Mesothelial cell of epicardium (in vitro differentiated cells): ENCODE measurements at regions not wholly inside any gene's neighbourhood (a gene's known extent, or its start where the extent isn't known, plus 50 kb on each side); places are given as distances from the start of the nearest gene placed in this dataset.

ENCODE experiments used
- DNase-seq, 2 experiments: peaks; one replicate each; pipeline ENCODE4 v3.0.0; 2021; ENCODE audit warnings: low spot score in 2 of 2; ENCODE audit not compliant: unreplicated experiment in 2 of 2
- H3K27ac Mint-ChIP-seq: 2 replicates; pipeline ENCODE4 v1.8.0; 2021; ENCODE audit warnings: mixed read lengths
- H3K27me3 Mint-ChIP-seq: 2 replicates; pipeline ENCODE4 v1.8.0; 2021; ENCODE audit warnings: low read depth, mixed read lengths
- H3K36me3 Mint-ChIP-seq: 2 replicates; pipeline ENCODE4 v1.8.0; 2021; ENCODE audit warnings: mixed read lengths
- H3K4me1 Mint-ChIP-seq: 2 replicates; pipeline ENCODE4 v1.8.0; 2021; ENCODE audit warnings: mixed read lengths
- H3K4me3 Mint-ChIP-seq: 2 replicates; pipeline ENCODE4 v1.8.0; 2021; ENCODE audit warnings: mild to moderate bottlenecking, moderate library complexity, mixed read lengths
- H3K9me3 Mint-ChIP-seq: 2 replicates; pipeline ENCODE4 v1.8.0; 2021; ENCODE audit warnings: mixed read lengths
- CTCF ChIP-seq: fragments of 200-600 bp; sonication (generic); IDR thresholded peaks from one replicate; pipeline ENCODE4 v1.5.0; 2021; ENCODE audit warnings: antibody characterized with exemption; ENCODE audit not compliant: unreplicated experiment

GRCh38 chr18:24885276-24885675 lies 424.8 kb downstream of the HRH4 start:
- DNase-seq, result no peak
- H3K4me1 Mint-ChIP-seq, result no peaks in the 10 kb centered on the region
- H3K27me3 Mint-ChIP-seq, result peaks cover 1% of the 10 kb centered on the region
- peaks cover under 1% of the 10 kb centered on the region for H3K9me3 Mint-ChIP-seq
- H3K4me3 Mint-ChIP-seq, result no peak overlapping the region
- H3K36me3 Mint-ChIP-seq, result no peaks in the 10 kb centered on the region
- H3K27ac Mint-ChIP-seq, result no peak overlapping the region
- no peak for TF ChIP-seq CTCF

- Mint-ChIP-seq H3K36me3 (no peaks in the 10 kb centered on the region), H3K27me3 (peaks cover 6% of the 10 kb centered on the region), H3K27ac (no peak overlapping the region), H3K4me3 (no peak overlapping the region), H3K9me3 (peaks cover 7% of the 10 kb centered on the region), H3K4me1 (peaks cover 10% of the 10 kb centered on the region)
- DNase-seq, result no peak
- no peak for TF ChIP-seq CTCF
Measured at GRCh38 chr18:24894880-24895279, 434.4 kb downstream of the HRH4 start.

GRCh38 chr18:24897461-24897860 lies 437.0 kb downstream of the HRH4 start:
- peaks cover 10% of the 10 kb centered on the region for H3K4me1 Mint-ChIP-seq
- no peak for DNase-seq
- H3K27ac Mint-ChIP-seq, result no peak overlapping the region
- no peak overlapping the region for H3K4me3 Mint-ChIP-seq
- H3K27me3 Mint-ChIP-seq, result peaks cover 12% of the 10 kb centered on the region
- peaks cover 18% of the 10 kb centered on the region for H3K9me3 Mint-ChIP-seq
- no peak for TF ChIP-seq CTCF
- H3K36me3 Mint-ChIP-seq, result no peaks in the 10 kb centered on the region

GRCh38 chr18:24910221-24910620 lies 441.7 kb downstream of the ZNF521 start:
- no peak for TF ChIP-seq CTCF
- Mint-ChIP-seq H3K4me1 (no peaks in the 10 kb centered on the region), H3K27me3 (peaks cover 7% of the 10 kb centered on the region), H3K36me3 (no peaks in the 10 kb centered on the region), H3K4me3 (no peak overlapping the region), H3K27ac (no peak overlapping the region), H3K9me3 (peaks cover 11% of the 10 kb centered on the region)
- no peak for DNase-seq

- no peak overlapping the region for H3K4me3 Mint-ChIP-seq
- H3K27me3 Mint-ChIP-seq, result peaks cover 15% of the 10 kb centered on the region
- no peak for DNase-seq
- H3K36me3 Mint-ChIP-seq, result no peaks in the 10 kb centered on the region
- TF ChIP-seq CTCF, result no peak
- H3K9me3 Mint-ChIP-seq, result no peaks in the 10 kb centered on the region
- no peaks in the 10 kb centered on the region for H3K4me1 Mint-ChIP-seq
- H3K27ac Mint-ChIP-seq, result no peak overlapping the region
Measured at GRCh38 chr18:24913507-24914170, 438.3 kb downstream of the ZNF521 start.

- no peak overlapping the region for H3K27ac Mint-ChIP-seq
- DNase-seq, result no peak
- no peak overlapping the region for H3K4me3 Mint-ChIP-seq
- H3K4me1 Mint-ChIP-seq, result no peaks in the 10 kb centered on the region
- no peaks in the 10 kb centered on the region for H3K9me3 Mint-ChIP-seq
- H3K27me3 Mint-ChIP-seq, result peaks cover 18% of the 10 kb centered on the region
- TF ChIP-seq CTCF, result no peak
- H3K36me3 Mint-ChIP-seq, result no peaks in the 10 kb centered on the region
Measured at GRCh38 chr18:24914171-24914525, 437.8 kb downstream of the ZNF521 start.
